Neural cell (in vitro differentiated cells): ENCODE measurements at regions not wholly inside any gene's neighbourhood (a gene's known extent, or its start where the extent isn't known, plus 50 kb on each side); places are given as distances from the start of the nearest gene placed in this dataset.

ENCODE experiments used
- EZH2 ChIP-seq: fragments of 200-600, 300-800 bp; shearing (Covaris generic), sonication (generic); IDR thresholded peaks from 2 replicates; pipeline ENCODE4 v1.6.1; 2014; ENCODE audit warnings: antibody characterized with exemption, low read length, borderline replicate concordance, mild to moderate bottlenecking; ENCODE audit not compliant: insufficient read depth, poor library complexity, severe bottlenecking
- POLR2AphosphoS5 ChIP-seq: IDR thresholded peaks from 2 replicates; pipeline ENCODE4 v1.6.1; 2012
- RAD21 ChIP-seq: fragments of 450-650 bp; conservative IDR thresholded peaks from 2 replicates; pipeline ENCODE4 v1.6.1; 2014; ENCODE audit warnings: antibody characterized with exemption, mild to moderate bottlenecking, moderate library complexity
- SMC3 ChIP-seq: fragments of 450-650 bp; conservative IDR thresholded peaks from 2 replicates; pipeline ENCODE4 v1.6.1; 2014; ENCODE audit warnings: antibody characterized with exemption, mild to moderate bottlenecking, moderate library complexity; ENCODE audit not compliant: poor library complexity
- TF ChIP-seq, protein P1 (sequence below): fragments of 450-650 bp; IDR thresholded peaks from 2 replicates; pipeline ENCODE4 v1.5.1; 2014; ENCODE audit warnings: antibody characterized with exemption, mild to moderate bottlenecking, moderate library complexity; ENCODE audit not compliant: poor library complexity, severe bottlenecking
- TF ChIP-seq, protein P2 (sequence below): IDR thresholded peaks from 2 replicates; pipeline ENCODE4 v1.6.1; 2012; ENCODE audit warnings: borderline replicate concordance

DNA sequence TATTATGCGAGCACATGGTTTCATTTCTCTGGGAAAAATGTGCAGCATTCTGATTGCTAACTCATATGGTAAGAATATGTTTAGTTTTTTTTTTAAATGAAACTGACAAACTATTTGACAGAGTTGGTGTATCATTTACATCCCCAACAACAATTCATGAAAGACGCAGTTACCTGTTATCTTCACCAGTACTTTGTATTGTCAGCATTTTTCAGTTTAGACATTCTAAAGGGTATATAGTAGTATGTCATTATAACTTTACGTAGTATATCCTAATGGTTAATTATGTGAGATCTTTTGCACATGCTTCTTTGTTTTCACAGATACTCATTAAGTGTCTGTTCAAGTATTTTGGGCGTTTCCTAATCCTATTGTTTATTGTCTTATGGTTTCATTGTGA lies 891.1 kb upstream of the AGA start:
- TF ChIP-seq, protein P1, sequence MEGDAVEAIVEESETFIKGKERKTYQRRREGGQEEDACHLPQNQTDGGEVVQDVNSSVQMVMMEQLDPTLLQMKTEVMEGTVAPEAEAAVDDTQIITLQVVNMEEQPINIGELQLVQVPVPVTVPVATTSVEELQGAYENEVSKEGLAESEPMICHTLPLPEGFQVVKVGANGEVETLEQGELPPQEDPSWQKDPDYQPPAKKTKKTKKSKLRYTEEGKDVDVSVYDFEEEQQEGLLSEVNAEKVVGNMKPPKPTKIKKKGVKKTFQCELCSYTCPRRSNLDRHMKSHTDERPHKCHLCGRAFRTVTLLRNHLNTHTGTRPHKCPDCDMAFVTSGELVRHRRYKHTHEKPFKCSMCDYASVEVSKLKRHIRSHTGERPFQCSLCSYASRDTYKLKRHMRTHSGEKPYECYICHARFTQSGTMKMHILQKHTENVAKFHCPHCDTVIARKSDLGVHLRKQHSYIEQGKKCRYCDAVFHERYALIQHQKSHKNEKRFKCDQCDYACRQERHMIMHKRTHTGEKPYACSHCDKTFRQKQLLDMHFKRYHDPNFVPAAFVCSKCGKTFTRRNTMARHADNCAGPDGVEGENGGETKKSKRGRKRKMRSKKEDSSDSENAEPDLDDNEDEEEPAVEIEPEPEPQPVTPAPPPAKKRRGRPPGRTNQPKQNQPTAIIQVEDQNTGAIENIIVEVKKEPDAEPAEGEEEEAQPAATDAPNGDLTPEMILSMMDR: no peak
- TF ChIP-seq RAD21 (no peak), EZH2 (no peak), POLR2AphosphoS5 (no peak), SMC3 (no peak)
- TF ChIP-seq, protein P2, sequence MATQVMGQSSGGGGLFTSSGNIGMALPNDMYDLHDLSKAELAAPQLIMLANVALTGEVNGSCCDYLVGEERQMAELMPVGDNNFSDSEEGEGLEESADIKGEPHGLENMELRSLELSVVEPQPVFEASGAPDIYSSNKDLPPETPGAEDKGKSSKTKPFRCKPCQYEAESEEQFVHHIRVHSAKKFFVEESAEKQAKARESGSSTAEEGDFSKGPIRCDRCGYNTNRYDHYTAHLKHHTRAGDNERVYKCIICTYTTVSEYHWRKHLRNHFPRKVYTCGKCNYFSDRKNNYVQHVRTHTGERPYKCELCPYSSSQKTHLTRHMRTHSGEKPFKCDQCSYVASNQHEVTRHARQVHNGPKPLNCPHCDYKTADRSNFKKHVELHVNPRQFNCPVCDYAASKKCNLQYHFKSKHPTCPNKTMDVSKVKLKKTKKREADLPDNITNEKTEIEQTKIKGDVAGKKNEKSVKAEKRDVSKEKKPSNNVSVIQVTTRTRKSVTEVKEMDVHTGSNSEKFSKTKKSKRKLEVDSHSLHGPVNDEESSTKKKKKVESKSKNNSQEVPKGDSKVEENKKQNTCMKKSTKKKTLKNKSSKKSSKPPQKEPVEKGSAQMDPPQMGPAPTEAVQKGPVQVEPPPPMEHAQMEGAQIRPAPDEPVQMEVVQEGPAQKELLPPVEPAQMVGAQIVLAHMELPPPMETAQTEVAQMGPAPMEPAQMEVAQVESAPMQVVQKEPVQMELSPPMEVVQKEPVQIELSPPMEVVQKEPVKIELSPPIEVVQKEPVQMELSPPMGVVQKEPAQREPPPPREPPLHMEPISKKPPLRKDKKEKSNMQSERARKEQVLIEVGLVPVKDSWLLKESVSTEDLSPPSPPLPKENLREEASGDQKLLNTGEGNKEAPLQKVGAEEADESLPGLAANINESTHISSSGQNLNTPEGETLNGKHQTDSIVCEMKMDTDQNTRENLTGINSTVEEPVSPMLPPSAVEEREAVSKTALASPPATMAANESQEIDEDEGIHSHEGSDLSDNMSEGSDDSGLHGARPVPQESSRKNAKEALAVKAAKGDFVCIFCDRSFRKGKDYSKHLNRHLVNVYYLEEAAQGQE: no peak
